Retinal pigment epithelial cell (primary cell): ENCODE measurements at regions not wholly inside any gene's neighbourhood (a gene's known extent, or its start where the extent isn't known, plus 50 kb on each side); places are given as distances from the start of the nearest gene placed in this dataset.

Source experiments
- DNase-seq: peaks from one replicate; pipeline ENCODE4 v3.0.0-alpha.2; 2010; ENCODE audit warnings: low read depth
- H3K4me3 ChIP-seq: 2 replicates; pipeline ENCODE4 v1.5.1; 2011; ENCODE audit warnings: mild to moderate bottlenecking, low read length, control low read depth, moderate library complexity
- CTCF ChIP-seq: conservative IDR thresholded peaks from 2 replicates; pipeline ENCODE4 v1.5.1; 2011; ENCODE audit warnings: low read depth, low read length, control low read depth, inconsistent platforms

GRCh38 chr1:224859651-224860050 lies 69.8 kb upstream of the DNAH14 start:
- no peak overlapping the region for H3K4me3 ChIP-seq
- DNase-seq, result no peak
- TF ChIP-seq CTCF, result no peak

DNA sequence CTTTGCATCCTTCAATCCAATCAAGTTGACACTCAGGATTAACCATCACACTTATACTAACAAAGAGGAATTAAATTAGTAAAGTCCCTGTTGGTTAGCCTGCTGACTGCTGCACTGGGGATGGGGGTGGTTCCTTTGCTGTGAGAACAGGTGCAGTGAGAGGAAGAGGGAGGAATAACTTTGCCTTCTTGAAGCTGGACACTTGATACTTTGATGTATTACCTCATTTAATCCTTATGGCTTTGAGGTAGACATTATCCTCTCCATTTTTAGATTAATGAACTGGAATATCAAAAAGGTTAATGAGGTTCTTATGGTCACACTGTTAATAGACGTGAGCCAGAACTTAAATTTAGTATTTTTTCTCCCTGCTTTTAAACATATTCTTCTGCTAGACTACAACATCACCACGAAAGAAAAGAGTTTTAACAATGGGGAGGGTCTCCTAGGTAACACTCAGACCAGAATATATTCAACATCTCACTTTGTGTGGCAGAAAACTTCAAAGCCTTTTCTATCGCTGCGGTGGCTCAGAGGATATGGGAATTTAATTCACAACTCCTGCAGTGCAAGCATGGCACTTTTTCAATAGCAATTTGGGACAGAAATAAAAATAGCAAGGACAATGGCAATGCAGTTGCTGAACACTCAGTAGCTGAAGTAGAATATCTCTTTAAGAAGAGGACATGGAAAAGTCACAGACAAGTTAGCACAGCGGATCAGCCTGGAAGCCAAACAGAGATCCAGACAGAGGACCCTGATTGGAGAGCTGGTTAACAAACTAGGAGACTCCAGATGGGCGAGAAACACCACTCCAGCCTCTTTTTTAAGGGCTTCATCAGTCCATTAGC lies 68.8 kb upstream of the DNAH14 start:
- DNase-seq, result no peak
- no peak overlapping the region for H3K4me3 ChIP-seq
- TF ChIP-seq CTCF, result no peak

DNA sequence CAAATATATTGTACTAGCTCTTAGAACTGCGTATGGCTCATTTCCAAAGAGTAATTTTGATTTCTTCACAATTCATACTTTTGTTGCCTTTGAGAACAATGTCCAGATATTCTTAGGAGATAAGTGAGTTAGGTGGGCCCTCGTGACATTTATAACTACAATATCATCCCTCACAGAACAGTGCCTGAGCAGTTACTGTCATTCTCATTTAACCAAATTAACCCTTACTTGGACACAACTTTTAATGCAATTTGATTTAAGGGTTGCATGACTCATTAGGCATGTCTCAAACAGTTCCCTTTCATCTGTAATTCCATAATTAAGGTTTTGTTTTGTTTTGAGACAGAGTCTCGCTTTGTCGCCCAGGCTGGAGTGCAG lies 68.1 kb upstream of the DNAH14 start:
- DNase-seq, result no peak
- no peak overlapping the region for H3K4me3 ChIP-seq
- no peak for TF ChIP-seq CTCF

DNA sequence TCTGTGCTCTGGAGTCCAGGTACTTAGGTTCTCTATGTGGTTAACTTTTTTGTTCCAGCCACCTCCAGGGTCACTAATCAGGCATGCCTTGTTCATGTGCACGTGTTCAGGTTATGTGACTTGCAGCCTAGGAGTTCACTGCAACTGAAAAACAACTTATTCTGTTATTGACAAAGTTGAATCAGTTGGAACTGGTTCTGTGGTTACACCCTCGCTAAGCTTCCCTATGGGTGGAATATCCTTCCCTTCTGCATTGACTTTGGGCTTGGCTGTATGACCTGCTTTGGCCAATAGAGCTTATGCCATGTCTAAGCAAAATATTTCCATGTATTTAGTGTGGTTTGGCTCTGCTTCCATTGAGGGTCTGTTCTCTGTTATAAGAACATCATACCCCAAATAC lies 66.0 kb upstream of the DNAH14 start:
- H3K4me3 ChIP-seq, result no peak overlapping the region
- TF ChIP-seq CTCF, result no peak
- no peak for DNase-seq

GRCh38 chr1:224864006-224864405 lies 65.5 kb upstream of the DNAH14 start:
- no peak for DNase-seq
- H3K4me3 ChIP-seq, result no peak overlapping the region
- no peak for TF ChIP-seq CTCF

DNA sequence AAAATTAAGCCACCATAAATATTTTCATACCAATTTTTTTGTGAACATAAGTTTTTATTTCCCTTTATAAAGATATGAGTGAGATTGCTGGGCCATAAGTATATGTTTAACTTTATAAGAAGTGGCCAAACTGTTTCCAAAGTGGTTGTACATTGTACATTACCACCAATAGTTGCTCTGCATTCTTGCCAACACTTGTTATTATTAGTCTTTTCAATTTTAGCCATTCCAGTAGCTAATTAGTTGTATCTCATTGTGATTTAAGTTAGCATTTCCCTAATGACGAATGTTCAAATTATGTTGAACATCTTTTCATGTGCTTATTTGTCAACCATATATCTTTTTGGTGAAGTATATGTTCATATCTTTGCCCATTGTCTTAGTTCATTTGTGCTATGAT lies 64.0 kb upstream of the DNAH14 start:
- no peak for DNase-seq
- no peak overlapping the region for H3K4me3 ChIP-seq
- no peak for TF ChIP-seq CTCF

DNA sequence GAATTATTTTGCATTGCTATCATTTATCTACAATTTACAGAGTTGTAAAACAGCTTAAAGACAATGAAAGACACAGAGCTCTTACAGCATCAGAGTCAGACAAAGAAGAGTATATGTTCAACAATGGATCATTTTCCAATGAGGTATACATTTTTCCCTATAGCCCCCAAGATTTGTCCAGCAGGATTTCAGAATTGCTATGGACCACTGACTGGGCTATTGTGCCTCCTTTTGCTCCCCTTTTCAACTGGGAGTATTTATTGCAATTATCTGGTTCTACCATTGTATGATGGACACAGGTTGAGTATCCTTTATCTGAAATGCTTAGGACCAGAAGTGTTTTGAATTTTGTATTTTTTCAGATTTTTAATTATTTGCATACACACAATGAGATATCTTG lies 62.5 kb upstream of the DNAH14 start:
- no peak overlapping the region for H3K4me3 ChIP-seq
- DNase-seq, result no peak
- TF ChIP-seq CTCF, result no peak
